GF-D8 (cell line): ENCODE measurements at regions not wholly inside any gene's neighbourhood (a gene's known extent, or its start where the extent isn't known, plus 50 kb on each side); places are given as distances from the start of the nearest gene placed in this dataset.
"Not testable (repeated sequence)": the region's sequence is repeated elsewhere in the genome, so short reads cannot be mapped to it uniquely, and the experiment has no call there.

Experiments
- DNase-seq: peaks from one replicate; lab custom pipeline; 2025; lab: John Stamatoyannopoulos, UW

DNA sequence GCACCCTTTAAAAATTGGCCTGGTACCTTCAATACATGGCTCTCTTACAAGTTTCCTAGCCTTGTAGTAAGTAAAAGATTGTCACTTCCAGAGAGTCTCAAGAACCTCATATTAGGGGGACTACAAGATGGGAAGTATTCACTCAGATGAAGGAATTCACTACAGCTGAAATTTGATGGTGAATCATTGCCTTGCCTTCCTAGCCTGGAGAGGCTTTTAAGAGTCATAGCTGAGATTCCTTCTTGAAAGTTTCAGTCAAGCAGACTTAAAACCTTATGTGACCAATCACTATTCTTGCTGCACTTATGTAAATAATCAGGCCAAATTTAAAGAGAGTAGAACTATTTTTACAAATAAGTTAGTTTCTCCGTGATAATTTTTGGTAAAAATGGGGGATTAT, 451.6 kb downstream of the TRHDE start:
- no peak for DNase-seq

DNA sequence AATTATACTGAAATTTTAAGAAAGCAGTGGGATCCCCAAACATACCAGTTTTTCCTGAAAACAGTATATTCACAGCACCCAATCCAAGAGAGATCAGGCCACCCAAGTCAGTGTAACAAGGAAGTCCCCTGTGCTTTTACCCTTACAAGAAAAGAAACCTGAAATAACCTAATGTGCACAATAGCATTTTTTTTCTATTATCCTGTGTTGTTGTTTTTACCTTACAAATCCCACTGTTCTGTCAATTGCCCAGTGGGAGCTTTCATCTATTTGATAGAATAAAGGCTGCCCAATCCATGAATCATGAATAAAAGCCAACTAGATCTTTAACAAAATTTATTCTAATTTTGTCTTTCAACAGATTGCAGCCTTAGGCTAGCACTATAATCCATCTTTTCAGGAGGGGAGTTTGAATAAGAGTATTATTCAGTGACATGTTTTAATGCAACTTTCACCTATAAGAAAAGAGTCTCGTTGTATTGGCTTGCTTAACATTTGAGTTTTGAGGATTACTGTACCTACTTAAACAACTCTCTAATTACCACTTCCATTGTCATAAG, 457.4 kb downstream of the TRHDE start:
- DNase-seq, result no peak

DNA sequence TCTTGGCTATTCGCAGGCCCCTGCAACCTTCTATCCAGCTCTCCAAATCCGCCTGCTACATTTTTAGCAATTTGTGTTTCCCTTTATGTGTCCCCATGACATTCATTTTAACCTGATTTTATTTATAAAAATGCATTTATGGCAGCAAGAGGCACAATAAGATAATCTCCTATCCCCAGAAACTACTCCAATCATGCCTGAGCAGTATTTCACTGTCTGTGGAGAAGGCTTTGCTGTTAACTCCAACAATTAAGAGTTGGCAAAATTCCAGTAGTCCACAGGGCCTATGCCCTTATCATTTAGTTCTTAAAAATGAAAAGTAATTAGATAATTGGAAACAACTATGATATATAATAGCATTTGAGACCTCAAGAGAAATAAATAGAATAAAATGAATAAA, 462.4 kb downstream of the TRHDE start:
- no peak for DNase-seq

DNA sequence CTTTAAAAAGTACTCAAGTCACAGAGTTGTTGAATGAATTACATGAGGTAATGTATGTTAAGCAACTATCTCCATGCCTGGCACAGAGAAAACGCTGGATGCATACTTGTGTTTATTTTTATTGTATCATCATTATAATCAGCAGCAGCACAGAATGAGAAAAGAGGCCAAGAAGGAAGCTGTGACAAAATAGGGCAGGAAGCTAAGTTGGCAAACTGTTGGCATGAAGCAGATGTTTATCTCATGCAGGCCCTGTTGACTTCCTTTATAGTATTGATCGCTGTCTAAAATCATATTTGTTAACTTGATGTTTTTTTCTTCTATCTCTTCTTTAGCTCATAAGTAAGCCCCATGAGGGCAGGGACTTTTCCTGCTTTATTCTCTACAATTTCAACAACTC, 466.6 kb downstream of the TRHDE start:
- peak; percentile 72 for DNase-seq

DNA sequence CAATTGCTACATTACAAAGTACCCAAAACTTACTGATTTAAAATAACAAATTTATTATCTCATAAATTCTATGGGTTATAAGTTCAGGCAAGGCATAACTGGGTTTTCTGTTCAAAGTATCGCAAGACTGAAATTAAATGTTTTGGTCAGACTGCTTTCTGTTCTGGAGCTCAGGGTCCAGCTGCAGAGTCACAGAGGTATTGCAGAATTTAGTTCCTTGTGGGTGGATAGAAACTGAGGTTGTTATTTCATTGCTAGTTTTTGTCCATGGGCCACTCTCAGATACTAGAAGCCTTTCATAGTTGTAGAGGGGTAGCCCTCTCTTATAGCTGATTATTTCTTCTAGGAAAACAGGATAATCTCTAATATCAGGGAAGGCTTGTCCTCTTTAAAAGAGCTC, 467.9 kb downstream of the TRHDE start:
- DNase-seq, result no peak

DNA sequence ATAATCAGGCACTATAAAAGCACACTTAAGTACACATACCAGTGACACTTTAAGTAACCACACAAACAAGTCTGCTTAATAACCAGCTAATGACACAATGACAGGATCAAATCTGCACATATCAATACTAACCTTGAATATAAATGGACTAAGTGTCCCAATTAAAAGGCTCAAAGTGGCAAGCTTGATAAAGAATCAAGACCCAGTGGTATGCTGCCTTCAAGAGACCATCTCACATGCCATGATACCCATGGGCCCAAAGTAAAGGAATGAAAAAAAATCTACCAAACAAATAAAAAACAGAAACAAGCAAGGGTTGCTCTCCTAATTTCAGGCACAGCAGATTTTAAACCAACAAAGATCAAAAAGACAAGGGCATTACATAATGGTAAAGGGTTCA, 470.4 kb downstream of the TRHDE start:
- DNase-seq, result no peak

DNA sequence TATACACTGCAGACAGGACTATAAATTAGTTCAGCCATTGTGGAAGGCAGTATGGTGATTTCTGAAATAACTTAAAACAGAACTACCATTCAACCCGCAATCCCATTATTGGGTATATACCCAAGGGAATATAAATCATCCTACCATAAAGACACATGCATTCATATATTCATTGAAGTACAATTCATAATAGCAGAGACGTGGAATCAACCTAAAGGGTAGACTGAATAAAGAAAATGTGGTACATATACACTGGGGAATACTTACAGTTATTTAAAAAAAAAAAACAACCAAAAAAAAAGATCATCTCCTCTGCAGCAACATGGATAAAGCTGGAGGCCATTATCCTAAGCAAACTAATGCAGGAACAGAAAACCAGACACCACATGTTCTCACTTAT, 473.9 kb downstream of the TRHDE start:
- no peak for DNase-seq

DNA sequence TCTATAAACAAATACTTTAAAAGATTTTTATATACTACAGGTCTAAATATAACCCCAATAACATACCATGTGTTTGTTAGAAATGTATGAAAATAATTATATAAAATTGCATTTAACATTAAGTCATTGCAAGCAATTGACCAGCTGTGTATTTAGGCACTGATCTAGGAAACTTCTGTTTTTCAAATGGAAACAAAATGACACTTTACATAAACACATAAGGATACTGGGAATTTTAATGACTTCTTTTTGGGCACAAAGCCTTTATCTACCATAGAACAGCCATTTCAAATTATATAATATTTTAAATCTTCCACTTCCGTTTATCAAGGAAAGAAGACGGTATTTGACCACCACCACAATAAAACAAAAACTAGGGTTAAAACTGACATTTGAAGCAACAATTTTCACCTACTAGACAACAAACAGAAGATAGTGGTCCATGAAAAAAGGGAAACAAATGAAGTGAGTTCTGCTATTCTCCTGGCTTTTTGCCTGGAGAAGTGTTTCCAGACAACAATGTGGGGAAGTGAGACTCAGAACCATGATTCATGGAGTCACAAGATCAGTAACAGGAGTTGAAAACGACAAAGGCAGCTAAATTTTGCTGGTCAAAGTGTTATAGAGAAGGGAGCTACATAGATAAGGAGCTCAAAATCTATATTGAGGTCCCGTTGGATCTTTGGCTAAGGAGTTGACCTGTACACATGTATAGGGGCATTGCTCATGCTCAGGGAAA, 475.1 kb downstream of the TRHDE start:
- no peak for DNase-seq

DNA sequence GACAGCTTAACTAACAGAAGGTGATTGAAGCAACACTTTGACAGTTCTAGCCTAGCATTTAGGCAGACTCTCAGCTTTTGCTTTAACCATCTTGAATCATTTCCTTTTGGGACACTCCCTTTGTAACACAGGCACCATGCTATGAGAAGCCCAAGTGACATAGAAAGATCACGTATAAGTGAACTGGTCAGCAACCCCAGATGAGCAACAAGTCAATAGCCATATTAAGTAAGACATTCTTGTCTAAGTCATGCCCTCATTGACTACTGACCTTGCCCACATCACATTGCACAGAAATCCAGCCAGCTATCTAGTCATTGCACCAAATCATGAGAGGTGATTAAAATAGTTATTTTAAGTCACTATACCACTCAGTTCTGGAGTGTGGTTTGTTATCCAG, 476.8 kb downstream of the TRHDE start:
- DNase-seq, result no peak

DNA sequence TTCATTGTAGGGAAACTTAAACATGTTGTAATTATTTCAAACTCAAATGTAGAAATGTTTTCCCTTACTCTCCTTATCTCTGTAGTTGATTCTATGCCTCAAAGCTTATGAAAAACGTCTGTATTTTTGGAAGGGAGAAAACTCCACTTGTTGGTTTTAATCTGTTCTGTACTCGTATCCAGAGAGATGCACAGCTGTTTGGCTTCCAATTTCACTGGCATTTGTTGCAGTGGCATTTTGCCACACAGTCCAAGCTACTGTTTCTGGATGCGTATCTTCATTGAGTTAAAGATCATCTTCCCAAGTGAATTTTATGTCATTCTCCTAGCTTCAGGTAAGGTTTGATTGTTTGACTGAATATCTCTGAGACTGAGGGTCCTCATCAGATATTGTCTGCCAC, 481.4 kb downstream of the TRHDE start:
- no peak for DNase-seq

DNA sequence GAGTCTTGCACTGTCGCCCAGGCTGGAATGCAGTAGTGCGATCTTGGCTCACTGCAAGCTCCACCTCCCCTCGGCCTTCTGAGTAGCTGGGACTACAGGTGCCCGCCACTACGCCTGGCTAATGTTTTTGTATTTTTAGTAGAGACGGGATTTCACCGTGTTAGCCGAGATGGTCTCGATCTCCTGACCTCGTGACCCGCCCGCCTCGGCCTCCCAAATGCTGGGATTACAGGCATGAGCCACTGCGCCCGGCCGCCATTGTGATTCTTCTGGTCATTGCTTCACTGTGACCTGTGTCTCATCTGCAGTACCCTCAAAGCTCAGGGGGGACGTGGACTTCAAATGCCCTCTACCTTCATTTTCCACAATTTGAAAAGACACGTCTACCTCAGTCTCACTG, 481.9 kb downstream of the TRHDE start:
- not testable (repeated sequence) for DNase-seq

DNA sequence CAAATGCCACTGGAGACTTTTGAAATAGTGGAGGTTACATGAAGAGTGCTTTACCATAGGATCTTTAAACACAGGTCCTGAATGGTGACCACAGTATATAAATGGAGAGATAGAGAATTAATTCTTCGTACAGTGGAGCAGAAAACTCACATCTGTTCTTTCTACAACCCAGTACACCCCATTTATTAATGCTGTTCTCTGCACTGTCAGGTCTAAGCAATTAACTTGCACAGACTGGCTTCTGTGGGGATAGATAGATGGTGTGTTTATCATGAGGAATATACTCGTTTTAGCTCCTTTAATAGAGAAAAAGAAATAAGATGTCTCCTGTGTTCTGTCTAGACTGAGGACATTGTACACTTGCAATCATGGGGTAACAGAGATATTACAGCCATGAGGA, 494.3 kb downstream of the TRHDE start:
- no peak for DNase-seq

DNA sequence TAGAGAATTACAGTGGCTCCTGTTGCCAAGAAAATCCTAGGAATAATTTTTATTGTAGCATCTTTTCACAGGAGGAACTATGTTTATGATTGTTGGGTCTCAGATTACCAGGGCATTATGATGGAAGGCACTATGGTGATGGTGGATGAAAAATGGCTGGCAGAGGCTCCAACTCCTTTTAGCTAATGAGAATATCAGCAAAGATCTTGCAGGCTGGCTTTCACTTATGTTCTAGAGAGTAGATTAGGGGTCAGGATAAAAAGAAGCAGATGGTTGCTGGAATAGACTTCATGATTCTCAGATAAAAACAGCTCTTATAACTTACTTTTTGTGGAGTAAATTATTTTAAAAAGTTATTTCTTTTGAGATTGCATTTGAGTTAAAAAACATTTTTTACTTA, 501.9 kb downstream of the TRHDE start:
- no peak for DNase-seq

DNA sequence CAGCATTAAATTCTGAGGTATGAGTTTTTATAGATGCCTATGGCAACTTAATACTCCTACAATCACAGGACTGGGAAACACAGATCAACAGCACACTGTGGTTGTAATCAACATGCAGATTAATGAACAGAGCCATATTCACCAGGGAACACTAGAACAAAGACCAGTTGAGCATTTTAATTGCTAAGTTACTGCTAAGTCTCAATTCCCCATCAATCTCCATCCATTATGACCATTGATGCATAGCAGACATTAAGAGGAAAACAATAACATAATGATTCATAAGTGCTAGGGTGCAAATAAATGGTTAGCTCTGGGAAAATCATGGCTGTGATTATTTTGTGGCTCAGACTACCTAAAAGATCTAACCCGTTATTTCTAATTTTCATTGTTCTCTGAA, 505.6 kb downstream of the TRHDE start:
- no peak for DNase-seq

DNA sequence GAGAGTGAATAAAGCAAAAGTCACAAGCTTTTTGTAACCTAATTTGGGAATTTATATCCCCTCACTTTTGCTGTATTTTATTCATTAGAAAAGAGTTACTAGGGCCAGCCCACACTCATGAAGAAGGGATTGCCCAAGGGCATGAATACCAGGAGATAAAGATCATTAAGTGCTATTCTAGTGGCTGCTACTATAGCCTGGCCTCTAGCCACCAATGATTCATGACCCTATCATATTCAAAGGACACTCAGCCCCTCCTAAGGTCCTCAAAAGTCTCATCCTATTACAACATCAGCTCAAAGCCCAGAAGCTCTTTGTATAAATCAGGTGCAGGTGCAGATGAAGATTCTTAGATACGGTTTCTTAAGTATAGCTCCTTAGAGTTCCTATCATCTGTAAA, 518.1 kb downstream of the TRHDE start:
- DNase-seq, result no peak

DNA sequence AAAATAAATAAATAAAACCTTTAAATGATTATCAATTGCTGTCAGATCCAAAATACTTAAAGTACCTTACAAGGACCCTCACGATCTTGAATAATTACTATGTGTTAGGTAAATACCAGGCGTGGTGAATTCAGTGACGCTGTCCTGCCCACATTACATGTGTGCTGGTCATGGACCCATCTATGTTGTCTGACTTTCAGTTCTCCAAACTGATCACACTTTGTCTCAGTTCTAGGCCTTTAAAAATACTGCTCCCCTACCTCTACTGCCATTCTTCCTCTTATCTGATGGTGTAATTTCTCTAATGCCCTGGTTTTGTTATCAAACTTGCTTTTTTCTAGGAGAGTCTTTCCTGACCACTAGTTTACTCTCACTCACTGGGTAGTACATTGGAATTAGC, 520.7 kb downstream of the TRHDE start:
- DNase-seq, result no peak

DNA sequence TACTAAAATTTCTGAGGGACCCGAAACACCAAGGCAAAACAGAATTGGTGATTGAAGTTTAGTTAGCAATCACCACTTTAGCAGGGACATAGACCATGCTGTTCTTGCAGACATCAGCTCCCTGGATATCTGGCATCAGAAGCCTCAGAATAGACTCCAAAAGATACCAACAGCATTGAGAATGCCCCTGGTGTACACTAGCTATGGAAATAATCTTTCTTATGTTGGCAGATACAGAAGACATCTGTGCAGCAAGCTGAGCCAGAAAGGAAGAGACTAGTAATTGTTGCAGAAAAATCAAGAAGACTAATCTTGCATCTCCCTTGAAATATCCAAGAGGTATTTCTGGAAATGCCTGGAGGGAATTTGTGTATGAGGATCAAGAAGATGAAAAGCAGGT, 521.6 kb downstream of the TRHDE start:
- no peak for DNase-seq

DNA sequence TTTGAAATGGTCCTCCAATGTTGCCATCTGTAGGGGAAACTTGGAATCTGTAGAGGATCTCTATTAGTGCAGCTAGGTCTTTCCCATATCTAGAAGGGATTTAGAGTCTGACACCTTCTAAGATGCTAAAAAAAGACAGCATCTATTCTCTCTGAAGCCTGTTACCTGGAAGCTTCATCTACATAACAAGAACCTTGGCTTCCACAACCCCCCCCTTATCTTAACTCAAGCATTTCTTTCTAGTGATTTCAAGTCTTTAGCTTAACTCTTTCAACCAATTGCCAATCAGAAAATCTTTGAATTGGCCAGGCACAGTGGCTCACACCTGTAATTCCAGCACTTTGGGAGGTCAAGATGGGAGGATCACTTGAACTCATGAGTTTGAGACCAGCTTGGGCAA, 543.3 kb downstream of the TRHDE start:
- DNase-seq, result no peak

DNA sequence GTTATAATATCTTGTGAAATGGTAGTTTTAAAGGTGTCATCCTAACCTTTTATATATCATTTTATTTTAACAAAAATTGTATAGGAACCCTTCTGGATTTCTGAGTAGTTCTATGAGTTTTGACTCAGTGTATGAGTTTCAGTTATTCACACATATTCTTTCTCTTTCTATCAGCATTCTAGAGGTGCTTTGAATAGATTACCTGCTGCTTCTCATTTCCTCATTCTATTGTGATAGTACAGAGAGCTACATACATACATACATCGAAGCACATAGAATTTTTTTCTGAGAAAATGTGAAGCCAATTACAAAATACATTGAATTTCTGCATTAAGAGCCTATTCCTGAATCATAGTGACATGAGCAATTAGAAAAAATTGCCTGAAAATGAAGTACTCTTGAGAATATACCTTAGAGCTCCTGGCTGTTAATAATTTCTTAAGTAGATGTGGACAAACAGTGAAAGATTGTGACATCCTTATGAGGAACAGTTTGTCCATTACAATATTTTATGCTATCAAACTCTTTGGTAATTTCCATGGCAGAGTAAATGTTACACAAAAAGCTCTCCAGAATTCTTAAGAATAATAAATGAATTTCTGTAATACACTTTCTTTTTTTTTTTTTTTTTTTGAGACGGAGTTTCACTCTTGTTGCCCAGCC, 556.6 kb downstream of the TRHDE start:
- DNase-seq, result no peak

DNA sequence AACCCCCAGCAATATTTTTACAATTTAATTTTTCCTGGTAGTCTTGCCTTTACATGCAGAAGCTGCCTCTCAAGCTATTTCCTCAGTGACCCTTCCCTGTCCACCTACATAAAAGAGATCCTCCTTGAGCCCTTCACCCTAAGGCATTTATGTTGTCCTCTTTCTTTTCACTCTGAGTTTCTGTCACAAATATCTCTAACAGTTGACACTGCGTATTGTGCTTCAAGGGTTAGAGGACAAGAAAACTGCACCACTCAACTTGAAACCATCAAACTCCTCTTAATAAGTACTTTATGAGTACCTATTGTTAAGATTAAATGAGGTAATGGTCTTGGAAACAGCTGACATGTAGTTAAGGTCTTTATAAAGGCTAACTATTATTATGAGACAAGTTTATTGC, 557.7 kb downstream of the TRHDE start:
- no peak for DNase-seq

DNA sequence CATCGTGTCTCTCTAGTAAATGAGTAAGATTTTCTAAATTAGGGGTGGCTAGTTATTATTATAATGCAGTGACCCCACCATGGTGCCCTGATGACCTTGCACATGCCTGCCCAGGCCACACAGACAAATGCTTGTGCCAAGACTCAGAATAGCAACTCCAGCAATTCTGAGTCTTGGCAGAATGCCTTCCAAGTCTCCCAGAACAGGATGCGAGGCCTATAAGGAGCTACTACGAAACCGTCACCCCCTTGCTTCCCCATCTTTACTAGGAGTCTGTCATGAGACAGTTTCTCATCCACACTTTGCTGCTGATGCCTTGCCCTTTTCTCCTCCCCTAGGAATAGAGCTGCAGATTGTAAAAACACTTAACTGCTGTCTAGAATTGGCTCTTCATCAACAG, 559.9 kb downstream of the TRHDE start:
- DNase-seq, result no peak

DNA sequence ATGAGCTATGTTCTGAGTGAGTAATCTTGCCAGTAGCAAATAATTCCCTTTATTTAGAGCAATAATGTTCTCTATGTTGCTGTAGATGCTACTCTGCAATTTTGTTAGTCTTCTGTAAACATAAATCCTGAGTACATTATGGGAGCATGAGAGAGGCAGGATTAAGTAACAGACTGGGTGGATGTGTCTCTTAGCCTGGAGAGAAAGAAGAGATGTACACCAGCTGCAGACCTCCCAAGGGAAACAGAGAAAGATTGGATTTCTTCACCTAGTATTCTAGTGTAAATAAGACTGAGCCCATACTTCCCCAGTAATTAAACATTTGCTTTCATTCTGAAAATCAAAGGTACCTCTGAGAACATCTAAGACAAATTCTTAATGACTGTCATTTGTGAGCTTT, 564.0 kb downstream of the TRHDE start:
- DNase-seq, result no peak

DNA sequence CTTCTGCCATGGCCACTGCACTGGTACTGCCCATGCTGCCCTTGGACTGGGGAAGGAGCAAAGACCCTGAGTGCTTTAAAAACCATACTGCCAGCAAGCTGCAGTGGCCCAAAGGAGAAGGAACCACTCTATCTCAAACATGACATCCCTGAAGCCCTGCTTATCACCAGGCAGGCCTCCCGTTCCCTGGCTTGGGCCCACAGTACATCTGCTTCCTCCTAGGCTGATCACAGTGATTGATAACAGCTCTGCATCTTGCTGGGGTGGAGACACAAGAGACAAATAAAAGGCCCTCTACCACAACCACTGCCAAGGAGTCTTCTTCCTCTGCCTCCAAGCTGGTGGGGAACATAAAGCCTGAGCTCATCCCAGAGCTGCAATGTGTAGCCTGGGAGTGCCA, 567.5 kb downstream of the TRHDE start:
- DNase-seq, result no peak

DNA sequence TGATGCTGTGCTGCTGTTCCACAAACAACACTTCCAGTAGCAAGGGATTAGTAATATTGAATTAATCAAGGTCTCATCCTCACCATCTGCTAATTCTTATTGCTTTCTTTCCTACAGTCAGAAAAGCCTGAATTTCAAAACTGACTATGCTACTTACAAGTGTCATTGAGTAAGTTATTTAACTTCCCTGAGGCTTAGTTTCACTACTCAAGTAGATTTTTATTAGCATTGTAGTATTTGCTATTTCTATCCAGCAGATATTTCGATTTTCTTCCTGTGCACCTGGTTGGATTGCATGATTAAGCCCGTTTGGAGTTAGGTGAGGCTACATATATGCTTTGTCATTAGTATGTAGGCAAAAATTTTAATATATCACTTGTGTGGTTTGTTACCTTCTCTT, 591.5 kb downstream of the TRHDE start:
- DNase-seq, result no peak
